KG1 (cell line): ENCODE measurements at regions not wholly inside any gene's neighbourhood (a gene's known extent, or its start where the extent isn't known, plus 50 kb on each side); places are given as distances from the start of the nearest gene placed in this dataset.

Source experiments
- DNase-seq: peaks from one replicate; lab custom pipeline; 2025; lab: John Stamatoyannopoulos, UW

DNA sequence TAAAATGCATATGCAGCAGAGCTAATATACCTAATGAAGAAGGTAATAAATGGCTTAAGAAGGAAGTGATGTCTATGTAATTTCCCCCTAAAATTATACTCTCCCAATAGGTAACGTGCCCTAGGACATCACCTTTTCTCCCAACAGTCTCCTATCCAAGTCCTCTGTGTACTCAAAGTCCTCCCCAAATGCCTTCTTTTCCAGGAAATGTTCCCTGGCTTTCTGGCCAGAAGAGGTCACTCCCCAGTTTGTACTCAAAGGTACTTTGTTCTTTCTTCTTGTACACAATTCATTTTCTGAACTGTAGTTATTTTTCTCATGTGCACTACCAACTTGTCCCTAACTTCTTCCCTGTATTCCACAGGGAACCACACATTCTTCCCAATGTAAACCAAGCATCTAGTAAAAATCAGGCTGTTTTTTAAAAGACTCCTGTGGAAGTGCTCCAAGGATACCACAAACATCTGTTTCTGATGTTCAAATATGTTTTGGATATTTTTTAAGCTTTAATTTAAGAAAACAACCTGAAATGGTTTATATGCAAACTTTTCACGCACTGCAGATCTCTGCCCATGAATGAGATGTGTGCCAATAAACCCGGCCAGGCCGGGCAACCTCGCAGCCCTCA is 262.3 kb upstream of the KLF14 start:
- DNase-seq: no peak

DNA sequence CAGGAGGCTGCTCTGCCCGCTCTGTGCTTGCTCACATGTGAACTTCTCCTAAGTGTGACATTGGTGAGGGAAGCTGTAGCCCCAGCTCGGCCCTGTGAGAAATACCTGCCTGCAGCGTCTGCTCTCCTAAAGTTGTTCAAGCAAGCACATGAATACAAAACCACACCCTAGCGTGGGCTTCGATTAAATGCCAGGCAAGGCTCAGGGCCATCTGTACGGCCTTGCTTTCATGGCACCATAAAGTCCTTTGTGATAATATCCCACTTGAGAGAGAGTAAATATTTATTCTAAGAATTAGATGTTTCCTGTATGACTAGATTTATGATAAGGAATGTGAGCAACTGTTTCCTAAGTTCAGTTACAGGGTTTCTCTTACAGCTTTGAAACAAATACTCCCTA is 262.8 kb upstream of the KLF14 start:
- DNase-seq: no peak

DNA sequence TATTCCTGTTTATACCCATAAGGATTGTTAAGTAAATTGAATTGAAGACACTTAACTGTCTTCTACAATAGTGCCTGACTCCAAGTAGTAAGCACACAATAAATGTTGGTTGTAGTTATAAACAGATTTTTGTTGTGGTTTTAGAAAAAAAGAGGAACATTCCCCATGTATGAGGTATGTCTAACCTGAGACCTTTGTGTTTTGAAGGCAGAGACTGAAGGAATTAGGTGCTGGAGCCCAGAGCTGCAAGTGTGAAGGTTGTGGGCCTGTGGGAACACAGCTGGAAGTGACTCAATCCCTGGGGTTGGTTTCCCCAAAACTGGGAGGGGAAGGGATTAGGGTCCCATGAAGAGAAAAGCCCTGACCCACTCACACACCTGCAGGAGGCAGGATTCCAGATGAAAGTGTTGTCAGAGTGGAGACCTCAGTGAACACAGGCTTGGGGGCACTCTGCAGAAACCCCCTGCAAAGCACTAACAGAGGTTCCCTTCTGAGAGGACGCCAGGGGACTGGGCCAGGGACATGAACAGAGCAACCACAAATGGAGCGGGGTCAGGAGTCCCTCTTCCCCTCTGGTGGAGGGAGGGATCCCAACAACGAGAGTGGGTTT is 265.1 kb upstream of the KLF14 start:
- DNase-seq: no peak

DNA sequence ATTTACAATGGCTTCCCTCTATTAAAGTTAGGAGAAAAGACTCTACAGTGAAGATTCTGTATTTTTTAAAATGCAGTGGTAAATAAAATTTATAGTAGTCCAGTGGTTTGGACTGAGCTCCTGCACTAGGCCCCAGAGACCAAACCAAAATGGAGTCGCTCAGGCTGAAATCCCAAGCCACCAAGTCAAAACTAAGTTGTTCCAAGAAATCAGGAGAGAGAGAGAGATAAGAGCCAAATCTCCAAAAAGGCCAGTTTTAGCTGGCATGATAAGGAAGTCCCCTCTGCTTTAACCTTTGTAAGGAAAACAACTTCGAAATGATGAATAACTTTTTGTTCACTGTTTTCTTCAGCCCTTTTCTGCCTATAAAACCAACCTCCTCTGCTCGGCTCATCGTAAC is 265.9 kb upstream of the KLF14 start:
- DNase-seq: no peak

DNA sequence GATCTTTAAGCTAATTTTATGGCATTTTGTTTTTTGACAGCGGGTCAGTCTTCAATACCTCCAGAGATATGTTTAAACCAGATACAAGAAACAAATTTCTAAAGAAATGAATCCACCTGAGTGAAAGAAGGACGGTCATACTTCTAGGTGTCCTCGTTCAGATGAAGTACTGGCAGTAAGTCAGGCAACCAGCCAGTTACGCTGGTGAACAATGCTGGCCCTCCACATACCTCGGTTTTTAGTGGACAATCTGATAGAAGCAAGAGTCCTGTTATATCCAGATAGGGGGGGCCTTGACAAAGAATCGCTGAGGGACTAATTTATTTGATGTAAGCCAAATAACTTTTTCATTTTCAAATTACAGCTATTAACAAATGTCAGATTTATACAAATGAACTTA is 266.4 kb upstream of the KLF14 start:
- no peak for DNase-seq

DNA sequence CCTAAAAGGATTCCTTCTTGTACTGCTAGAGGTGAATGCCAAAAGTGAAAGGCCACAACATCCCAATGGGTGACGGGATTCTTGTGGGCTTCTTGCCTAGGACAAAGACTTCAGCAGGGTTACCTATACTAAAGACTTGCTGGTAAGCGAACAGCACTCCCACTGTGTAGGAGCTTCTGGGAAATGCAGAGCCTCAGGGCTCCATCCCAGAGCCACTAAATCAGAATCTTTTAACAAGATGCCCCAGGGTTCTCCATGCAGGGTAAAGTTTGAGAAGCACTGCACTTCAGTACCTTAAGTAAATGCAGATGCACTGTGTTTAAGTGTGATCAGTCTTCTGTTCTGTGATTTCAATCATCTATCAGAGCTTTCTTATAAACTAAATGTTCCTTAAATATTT is 266.9 kb upstream of the KLF14 start:
- no peak for DNase-seq

DNA sequence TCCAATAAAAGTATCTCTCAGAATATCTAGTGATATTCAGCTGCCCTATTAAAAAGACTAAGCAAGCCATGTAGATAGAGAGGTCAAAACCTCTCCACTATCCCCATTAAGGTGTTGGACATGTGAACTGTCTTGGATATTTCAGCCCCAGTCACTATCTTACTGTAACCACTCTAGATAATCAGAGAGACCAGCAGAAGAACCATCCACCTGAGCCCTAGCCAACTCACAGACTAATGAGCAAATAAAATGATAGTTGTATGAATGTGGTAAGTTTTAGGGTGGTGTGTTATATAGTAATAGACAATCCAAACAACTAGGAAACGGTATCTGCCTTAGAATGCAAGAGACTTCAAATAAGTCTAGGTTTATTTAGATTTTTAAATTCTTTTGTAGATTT is 268.6 kb upstream of the KLF14 start:
- DNase-seq: no peak

DNA sequence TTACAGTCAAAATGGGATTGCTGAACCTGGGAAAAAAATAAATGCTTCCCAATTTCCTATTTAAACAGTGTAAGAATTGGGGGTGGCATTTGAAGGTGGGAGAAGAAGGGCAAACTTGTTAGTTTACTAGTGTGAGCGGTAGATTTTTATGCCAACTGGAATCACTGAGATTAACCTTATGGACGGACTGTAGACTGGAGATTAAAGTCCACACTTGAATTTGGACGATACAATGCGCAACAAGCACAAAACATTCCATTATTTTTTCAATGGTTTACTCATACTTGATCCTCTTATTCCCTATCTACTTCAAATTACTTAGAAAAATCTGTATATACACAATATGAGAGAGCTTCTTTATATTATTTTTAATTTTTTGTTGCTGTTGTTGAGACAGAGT is 269.6 kb upstream of the KLF14 start:
- DNase-seq: no peak

DNA sequence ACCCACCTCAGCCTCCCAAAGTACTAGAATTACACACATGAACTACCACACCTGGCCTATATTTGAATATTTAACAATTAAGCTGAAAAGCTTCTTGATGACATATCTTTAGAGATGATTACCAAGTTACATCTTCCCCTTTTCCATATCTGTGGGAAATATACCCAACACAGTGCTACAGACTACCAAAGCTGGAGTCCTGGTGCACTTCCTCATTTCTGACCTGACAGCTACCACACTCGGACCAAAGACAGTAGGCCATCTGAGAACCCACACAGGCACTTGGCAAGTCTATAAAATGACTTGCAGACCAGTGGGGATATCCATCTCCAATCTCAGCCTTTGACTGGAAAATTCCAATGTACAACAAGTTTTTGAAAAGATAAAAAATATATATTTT is 270.4 kb upstream of the KLF14 start:
- DNase-seq: no peak

DNA sequence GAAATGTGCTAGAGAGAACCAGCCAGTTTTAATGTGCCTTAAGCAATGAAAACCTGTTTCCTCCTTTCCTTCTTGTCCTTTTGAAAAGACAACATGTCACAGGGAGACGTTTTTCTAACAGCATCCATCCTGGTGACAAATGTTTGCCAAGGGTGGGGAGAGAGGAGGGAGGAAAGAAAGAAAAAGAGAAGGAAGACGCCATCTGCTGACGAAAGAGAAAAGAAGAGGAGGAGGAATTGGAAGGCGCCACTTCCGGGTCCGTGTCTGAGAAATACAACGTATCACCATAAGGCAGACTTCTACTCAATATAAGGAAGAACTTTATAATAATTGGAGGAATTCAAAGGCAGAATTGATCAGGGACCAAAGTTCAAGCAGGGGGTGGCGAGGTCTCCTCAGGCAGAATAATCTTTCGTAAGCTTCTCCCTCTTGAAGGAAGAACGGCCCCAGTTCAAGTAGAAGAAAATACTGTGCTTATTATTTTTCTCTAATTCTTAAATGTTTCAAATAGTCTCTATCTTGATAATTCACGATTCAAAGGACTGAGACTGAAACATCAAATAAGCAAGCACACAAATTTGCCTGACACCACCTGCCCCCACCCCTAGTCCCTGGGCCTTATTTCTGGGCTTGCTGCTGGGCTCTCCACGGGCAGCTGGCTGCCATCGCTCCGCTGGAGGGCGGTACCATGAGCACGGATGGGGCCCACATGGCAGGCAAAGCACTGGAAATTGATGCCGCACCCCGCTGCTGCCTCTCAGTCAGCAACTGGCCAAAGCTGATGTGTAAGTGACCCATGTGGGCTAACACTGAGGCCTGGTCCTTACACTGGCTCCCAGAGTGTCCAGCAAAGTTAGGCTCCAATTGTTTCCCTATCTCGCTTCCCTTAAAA is 273.7 kb upstream of the KLF14 start:
- DNase-seq: no peak

DNA sequence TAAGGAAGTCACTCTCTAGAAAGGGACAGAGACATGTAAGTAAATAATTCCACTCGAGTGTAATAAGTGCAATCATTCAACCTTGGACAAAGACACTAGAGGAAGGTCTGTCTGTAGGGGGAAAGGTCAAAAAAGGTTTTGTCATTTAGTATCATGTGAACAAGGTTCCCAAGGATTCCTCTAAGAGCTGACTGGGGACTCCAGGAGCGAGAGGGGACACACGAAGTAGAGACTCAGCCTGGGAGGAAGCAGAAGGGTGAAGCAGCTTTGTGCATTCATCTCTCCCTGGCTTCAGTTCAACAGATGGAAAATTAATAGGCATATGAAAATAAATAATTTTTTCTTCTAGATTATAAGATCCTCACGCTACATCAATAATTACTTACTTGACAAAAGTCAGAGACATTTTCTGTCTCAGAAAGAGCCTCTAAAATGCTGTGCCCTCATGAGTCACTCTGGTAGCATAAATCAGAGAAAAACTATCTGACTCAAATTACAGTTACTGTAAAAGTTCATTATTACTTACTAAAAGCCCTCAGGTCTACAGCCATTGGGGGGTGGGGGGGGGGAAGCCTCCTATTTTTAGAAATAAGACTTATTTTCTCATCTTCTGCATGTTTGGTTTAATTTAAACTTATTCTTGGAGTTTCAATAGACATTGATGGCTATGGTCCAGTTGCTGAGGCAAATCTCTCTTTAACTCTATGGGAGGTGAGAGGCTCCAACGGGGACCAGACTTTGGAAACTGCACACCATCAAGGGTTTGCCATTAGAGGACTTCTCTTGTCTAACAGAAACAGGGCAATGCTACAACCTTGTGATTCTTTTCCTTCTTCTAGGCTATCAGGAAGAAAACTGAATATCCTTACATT is 275.1 kb upstream of the KLF14 start:
- no peak for DNase-seq

DNA sequence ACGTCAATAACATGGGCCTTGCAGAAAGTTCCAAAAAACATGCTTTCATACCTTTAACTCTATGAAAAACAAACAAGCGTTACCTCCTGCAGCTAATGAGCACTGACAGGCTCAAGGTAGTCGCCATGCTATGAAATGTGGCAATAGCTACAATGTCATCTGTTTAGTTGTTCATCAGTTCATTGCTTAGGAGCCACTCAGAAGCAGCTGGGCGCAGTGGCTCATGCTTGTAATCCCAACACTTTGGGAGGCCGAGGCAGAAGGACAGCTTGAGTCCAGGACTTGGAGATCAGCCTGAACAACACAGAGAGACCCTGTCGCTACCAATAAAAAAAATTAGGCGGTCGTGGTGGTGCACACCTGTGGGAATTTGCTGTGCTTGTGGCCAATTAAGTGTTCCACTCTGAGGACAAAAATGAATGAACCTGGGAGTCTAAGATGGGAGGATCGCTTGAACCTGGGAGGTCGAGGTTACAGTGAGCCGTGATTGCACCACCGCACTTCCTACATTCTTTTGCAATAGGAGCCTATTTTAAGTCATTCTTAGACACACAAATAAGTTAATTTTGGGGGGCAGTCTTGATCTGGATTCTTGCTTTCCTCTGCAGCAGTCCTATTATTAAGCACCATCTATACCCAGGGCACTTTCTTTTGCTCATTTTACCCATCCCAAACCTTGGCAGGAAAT is 276.2 kb upstream of the KLF14 start:
- no peak for DNase-seq

DNA sequence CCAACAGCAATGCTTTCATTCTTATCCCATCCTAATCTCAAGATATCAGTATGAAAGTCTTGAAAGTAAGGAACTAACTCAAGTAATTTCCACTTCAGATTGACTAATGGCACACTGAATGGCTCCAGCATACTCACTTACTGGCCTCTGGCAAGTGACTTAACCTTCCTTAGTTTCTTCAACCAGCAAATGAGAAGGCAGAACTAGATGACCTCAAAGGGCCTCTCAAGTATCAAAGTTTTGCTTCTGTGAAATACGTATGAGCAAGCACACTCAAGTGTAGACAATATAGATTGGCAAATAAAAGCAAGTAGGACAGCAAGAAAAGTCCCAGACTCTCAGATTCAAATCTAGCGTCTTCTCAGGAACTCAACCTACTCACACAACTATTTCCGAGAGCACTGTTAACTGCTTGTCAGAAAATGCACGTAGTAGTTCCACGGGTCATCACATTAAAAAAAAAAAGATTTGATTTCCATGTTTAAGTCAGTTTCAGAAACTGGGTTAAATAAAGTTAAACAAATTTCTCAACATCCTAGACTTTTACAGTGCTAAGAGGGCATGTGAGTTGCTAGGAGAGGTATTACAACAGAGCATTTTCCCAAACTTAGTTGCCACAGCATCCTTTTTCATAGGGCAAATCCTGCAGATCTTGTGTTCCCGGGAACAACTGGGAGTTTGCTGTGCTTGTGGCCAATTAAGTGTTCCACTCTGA is 276.9 kb upstream of the KLF14 start:
- DNase-seq: no peak

DNA sequence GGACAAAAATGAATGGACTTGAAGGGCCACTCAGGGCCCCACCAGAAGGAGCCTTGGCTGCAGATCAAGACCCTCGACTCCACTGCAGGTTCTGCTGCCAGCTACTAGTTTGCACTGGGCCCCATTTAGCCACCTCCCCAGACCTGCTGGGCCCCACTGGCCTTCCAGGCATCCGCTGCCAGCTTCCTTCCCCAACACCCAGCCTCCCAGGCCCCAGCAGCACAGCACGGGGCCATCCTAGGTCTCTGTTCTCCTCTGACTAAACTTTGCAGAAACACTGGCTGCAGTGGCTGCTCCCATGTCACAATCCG is 277.4 kb upstream of the KLF14 start:
- no peak for DNase-seq

DNA sequence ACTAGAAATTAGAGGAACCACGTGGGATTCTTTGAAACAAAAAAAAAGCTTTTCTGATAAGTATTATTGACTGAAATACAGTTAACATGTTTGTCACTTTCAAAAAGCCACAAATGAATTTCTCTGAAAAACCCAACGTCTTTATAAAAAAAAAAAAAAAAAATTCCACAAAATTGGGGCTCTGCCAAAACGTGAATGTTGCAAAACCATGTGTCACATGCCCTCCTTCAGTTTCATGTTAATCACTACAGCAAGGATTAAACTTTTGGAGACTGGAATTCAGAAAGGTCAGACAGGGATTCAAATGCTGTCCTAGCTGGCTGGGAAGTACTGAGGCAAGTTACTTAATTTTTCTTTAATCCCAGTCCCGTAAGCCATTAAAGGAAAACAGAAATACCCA is 278.0 kb upstream of the KLF14 start:
- DNase-seq: no peak

DNA sequence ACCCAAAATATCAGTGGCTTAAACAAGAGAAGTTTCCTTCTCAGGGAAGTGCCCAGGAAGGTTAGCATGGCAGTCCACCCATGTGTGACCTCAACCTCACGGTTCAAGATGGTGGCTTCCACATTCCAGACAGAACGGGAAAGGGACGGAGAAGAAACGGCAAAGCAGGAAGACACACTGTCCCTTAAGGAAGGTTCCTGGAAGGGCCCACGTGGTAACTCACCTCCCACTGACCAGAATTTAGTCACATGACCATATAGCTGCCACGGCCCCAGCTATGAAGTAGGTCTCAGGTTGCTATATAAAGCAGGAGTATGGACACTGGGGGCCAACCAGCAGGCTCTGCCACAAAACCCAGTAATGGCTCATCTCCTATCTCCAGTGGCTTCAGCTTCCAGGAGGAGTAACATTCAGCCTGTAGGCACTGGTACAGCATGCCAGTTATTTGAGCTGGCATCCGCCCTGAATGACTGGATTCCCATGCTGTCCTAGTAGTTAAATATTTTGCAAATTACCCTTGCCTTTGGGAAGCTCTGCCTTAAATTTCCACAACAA is 278.5 kb upstream of the KLF14 start:
- no peak for DNase-seq

DNA sequence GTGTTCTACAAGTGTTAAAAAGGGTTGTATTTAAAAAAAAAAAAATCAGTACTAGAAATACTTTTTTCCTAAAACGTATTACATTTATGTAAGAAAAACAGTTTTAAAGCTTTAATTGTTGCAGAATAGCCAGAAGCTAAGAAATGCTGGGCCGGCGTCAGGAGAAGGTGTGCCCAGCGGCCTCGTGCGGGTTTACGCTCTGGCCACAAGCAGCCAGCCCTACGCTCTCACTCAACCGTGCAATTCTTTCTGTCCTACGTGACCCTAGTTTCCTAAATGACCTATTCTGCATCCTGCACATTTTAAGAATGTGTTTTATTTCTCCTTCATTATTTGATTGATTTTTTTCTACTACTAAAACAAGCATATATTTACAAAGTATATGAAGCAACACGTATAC is 279.7 kb upstream of the KLF14 start:
- DNase-seq: no peak

DNA sequence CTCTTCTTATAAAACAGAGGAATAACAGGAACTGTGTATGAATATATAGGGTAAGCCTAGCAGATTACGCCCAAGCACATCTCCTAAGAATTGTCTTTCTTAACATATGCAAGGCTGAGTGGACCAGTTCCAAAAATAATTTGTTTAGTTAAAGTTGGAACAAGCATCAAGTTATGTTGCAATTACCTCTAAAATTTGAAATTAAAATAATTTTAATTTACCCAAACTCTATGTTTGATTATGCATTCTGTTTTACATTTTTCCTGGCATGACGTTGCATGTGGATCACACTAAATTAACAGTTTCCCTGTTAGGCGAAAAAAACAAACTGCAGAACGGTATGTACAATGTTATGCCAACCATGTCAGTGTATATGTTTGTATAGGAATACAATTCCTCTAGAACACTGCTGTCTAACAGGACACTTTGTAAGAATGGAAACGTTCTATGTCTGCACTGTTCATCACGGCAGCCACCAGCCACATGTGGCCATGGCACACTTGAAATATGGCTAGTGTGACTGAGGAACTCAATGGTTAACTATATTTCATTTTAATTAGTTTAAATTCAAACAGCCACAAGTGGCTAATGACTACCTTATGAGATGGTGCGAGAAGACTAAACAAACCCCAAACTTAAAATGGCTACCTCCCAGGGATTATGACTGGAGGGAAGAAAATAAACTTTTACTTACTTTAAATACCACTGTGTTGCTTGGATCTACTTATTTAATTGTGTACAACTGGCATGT is 281.1 kb upstream of the KLF14 start:
- DNase-seq: no peak

DNA sequence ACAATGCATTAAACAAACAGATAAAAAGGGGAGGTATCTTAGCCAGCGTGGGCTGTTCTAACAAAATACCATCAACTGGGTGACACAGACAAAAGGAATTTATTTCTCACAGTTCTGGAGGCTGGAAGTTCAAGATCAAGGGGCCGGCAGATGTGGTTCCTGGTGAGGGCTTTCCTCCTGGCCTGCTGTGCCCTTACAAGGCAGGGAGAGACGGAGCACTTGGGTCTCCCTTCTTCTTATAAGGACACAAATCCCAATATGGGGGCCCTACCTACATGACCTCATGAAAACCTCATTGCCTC is 281.6 kb upstream of the KLF14 start:
- DNase-seq: no peak

DNA sequence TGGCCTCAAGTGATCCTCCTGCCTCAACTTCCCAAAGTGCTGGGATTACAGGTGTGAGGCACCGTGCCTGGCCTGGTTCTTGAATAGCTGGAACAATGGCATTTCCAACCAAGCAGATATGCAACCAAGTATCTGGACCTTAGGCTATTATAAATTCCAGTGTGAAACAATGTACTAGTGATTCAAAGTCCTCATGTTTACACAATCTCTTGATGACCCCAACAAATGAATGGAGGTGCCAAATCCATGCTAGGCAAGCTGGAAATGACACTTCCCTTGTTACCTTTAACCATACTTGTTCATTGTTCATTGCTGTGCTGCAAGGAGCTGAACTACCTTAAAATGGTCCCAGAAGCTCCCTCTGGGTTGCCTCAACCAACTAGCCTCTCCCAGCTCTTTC is 282.2 kb upstream of the KLF14 start:
- DNase-seq: no peak

DNA sequence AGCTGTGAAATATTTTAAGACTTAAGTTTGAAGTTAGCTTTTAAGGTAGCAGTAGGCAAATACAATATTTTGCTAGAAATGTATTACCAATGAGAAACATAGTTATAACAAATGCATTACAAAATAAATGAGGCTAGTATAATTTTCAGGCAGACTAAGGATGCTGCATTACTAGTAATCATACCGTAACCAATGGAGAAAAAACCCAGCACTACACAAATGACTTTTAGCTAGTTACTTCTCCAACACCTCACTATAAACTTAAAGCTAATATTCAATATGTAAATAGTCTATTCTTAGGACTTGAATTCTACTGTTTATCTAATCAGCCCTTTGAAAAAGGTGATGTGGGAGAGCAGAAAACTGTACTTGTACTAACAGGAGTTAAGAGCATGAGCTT is 285.3 kb upstream of the KLF14 start:
- no peak for DNase-seq
